ENCODE measurements at regions not wholly inside any gene's neighbourhood (a gene's known extent, or its start where the extent isn't known, plus 50 kb on each side); places are given as distances from the start of the nearest gene placed in this dataset.

- no peaks in the 10 kb centered on the region for H3K9me3 ChIP-seq (ENCODE audit: low read length)
- H3K9me2 ChIP-seq (ENCODE audit: insufficient read depth, low read length), result no peaks in the 10 kb centered on the region
- no peaks in the 10 kb centered on the region for H4K20me1 ChIP-seq (ENCODE audit: insufficient read depth)
- H3K27me3 ChIP-seq (ENCODE audit: insufficient read depth, low read depth, low read length), result no peaks in the 10 kb centered on the region
- no peak overlapping the region for H2AFZ ChIP-seq (ENCODE audit: low read depth, low read length)
- TF ChIP-seq, protein P1, sequence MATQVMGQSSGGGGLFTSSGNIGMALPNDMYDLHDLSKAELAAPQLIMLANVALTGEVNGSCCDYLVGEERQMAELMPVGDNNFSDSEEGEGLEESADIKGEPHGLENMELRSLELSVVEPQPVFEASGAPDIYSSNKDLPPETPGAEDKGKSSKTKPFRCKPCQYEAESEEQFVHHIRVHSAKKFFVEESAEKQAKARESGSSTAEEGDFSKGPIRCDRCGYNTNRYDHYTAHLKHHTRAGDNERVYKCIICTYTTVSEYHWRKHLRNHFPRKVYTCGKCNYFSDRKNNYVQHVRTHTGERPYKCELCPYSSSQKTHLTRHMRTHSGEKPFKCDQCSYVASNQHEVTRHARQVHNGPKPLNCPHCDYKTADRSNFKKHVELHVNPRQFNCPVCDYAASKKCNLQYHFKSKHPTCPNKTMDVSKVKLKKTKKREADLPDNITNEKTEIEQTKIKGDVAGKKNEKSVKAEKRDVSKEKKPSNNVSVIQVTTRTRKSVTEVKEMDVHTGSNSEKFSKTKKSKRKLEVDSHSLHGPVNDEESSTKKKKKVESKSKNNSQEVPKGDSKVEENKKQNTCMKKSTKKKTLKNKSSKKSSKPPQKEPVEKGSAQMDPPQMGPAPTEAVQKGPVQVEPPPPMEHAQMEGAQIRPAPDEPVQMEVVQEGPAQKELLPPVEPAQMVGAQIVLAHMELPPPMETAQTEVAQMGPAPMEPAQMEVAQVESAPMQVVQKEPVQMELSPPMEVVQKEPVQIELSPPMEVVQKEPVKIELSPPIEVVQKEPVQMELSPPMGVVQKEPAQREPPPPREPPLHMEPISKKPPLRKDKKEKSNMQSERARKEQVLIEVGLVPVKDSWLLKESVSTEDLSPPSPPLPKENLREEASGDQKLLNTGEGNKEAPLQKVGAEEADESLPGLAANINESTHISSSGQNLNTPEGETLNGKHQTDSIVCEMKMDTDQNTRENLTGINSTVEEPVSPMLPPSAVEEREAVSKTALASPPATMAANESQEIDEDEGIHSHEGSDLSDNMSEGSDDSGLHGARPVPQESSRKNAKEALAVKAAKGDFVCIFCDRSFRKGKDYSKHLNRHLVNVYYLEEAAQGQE (IDR thresholded peaks at IDR 0.05; ENCODE audit: borderline replicate concordance), result no peak
- TF ChIP-seq TAF1 (IDR thresholded peaks at IDR 0.05; ENCODE audit: low read depth), result no peak
- no peak for TF ChIP-seq SMC3 (conservative IDR thresholded peaks at IDR 0.05; ENCODE audit: poor library complexity)
- TF ChIP-seq MXI1 (conservative IDR thresholded peaks at IDR 0.05; ENCODE audit: poor library complexity, severe bottlenecking), result no peak
- no peak for TF ChIP-seq POLR2AphosphoS5 (IDR thresholded peaks at IDR 0.05)
- no peak for TF ChIP-seq CTCF (IDR thresholded peaks at IDR 0.05; ENCODE audit: poor library complexity, severe bottlenecking)
- no peak for TF ChIP-seq EP300 (conservative IDR thresholded peaks at IDR 0.05; ENCODE audit: poor library complexity, severe bottlenecking)
- no peak for TF ChIP-seq EZH2 (IDR thresholded peaks at IDR 0.05; ENCODE audit: borderline replicate concordance, insufficient read depth, low read length, poor library complexity, severe bottlenecking)
- no peak for TF ChIP-seq RAD21 (conservative IDR thresholded peaks at IDR 0.05)
- no peak overlapping the region for H3K4me2 ChIP-seq (ENCODE audit: low read length)
- H3K9ac ChIP-seq (ENCODE audit: low read length), result no peak overlapping the region
- H3F3A ChIP-seq (ENCODE audit: insufficient read depth, low read length, poor library complexity, severe bottlenecking), result no peaks in the 10 kb centered on the region
- no peak overlapping the region for H3K27ac ChIP-seq (ENCODE audit: low read length)
- no peaks in the 10 kb centered on the region for H3K79me2 ChIP-seq (replicated peaks; ENCODE audit: insufficient read depth, low read length)
- no peak overlapping the region for H3K4me3 ChIP-seq (ENCODE audit: low read length)
- no peaks in the 10 kb centered on the region for H3K36me3 ChIP-seq (ENCODE audit: insufficient read depth, low read length)
Observed at GRCh38 chr4:12519426-12519825, 964.7 kb downstream of the RAB28 start.

DNA sequence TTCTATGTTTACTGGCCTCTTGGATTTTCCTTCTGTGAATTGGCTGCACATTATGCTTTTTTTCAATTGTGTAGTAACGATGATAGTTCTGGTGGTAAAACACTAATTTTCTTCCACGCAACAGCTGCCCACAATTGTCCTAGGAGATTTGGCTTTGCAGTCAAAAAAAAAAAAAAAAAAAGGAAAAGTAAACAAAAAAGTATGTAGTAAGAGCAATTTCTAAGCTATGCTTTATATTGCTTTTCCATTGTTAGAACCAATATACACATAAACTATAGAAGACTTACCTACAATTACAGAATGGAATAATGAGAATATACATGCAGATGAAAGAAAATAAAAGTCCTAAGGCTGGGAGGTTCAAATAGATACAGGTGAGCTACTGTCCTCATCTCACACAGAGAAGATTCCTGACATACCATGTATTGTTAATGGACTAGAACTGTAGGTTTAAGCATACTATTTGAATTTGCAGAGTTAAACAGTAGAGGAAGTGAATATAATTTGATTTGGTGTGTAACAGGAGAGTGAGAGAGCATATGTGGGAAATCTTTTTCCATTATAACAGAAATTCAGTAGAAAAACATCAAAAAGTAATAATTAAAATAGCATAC is 976.2 kb downstream of the RAB28 start:
- no peak overlapping the region for H3K9ac ChIP-seq (ENCODE audit: low read length)
- no peaks in the 10 kb centered on the region for H3K79me2 ChIP-seq (replicated peaks; ENCODE audit: insufficient read depth, low read length)
- H3K27ac ChIP-seq (ENCODE audit: low read length), result no peak overlapping the region
- no peak overlapping the region for H2AFZ ChIP-seq (ENCODE audit: low read depth, low read length)
- TF ChIP-seq SMC3 (conservative IDR thresholded peaks at IDR 0.05; ENCODE audit: poor library complexity), result no peak
- TF ChIP-seq, protein P1 (IDR thresholded peaks at IDR 0.05; ENCODE audit: borderline replicate concordance), result no peak
- H3K9me3 ChIP-seq (ENCODE audit: low read length), result no peaks in the 10 kb centered on the region
- H4K20me1 ChIP-seq (ENCODE audit: insufficient read depth), result no peaks in the 10 kb centered on the region
- no peaks in the 10 kb centered on the region for H3K9me2 ChIP-seq (ENCODE audit: insufficient read depth, low read length)
- no peak overlapping the region for H3K4me3 ChIP-seq (ENCODE audit: low read length)
- no peaks in the 10 kb centered on the region for H3F3A ChIP-seq (ENCODE audit: insufficient read depth, low read length, poor library complexity, severe bottlenecking)
- H3K4me2 ChIP-seq (ENCODE audit: low read length), result no peak overlapping the region
- no peaks in the 10 kb centered on the region for H3K36me3 ChIP-seq (ENCODE audit: insufficient read depth, low read length)
- H3K27me3 ChIP-seq (ENCODE audit: insufficient read depth, low read depth, low read length), result no peaks in the 10 kb centered on the region
